Peyer's patch (tissue), 4 donors: ENCODE measurements at regions not wholly inside any gene's neighbourhood (a gene's known extent, or its start where the extent isn't known, plus 50 kb on each side); places are given as distances from the start of the nearest gene placed in this dataset.

Experiments used
- DNase-seq, 3 donors: peaks; one replicate each; pipeline ENCODE4 v3.0.0-alpha.2; 2017 to 2019
- H3K27ac ChIP-seq, 4 donors: fragments of 200-600 bp; sonication (generic); one replicate each; pipeline ENCODE4 v1.5.1; 2016 to 2019
- H3K27me3 ChIP-seq, 2 donors: fragments of 200-600 bp; sonication (generic); one replicate each; pipeline ENCODE4 v1.5.1; 2019
- H3K36me3 ChIP-seq, 3 donors: fragments of 200-600 bp; sonication (generic); one replicate each; pipeline ENCODE4 v1.5.1; 2016 to 2019
- H3K4me1 ChIP-seq, 4 donors: fragments of 200-600 bp; sonication (generic); one replicate each; pipeline ENCODE4 v1.5.1; 2016 to 2019
- H3K4me3 ChIP-seq, 4 donors: fragments of 200-600 bp; sonication (generic); 1 replicate in 3 of 4; 2 replicates in 1 of 4; pipeline ENCODE4 v1.5.1; 2016 to 2019; ENCODE audit warnings: mild to moderate bottlenecking in 1 of 4
- H3K9me3 ChIP-seq, 4 donors: fragments of 200-600 bp; sonication (generic); one replicate each; pipeline ENCODE4 v1.5.1; 2016 to 2019; ENCODE audit warnings: mild to moderate bottlenecking in 1 of 4
- POLR2A ChIP-seq, 2 donors: fragments of 450-650 bp; IDR thresholded peaks; one replicate each; pipeline ENCODE4 v1.5.1; 2017; ENCODE audit warnings: antibody characterized with exemption in 2 of 2, mild to moderate bottlenecking in 2 of 2, moderate library complexity in 2 of 2
- TF ChIP-seq, protein P1 (sequence below), 6 experiments: fragments of 450-650 bp in 4 of 6; fragments of 200-600 bp in 2 of 6; sonication (generic) in 1 of 6; IDR thresholded peaks; one replicate each; pipeline ENCODE4 v1.5.1; 2017 to 2019; ENCODE audit warnings: antibody characterized with exemption in 6 of 6, mild to moderate bottlenecking in 3 of 6, moderate library complexity in 1 of 6

DNA sequence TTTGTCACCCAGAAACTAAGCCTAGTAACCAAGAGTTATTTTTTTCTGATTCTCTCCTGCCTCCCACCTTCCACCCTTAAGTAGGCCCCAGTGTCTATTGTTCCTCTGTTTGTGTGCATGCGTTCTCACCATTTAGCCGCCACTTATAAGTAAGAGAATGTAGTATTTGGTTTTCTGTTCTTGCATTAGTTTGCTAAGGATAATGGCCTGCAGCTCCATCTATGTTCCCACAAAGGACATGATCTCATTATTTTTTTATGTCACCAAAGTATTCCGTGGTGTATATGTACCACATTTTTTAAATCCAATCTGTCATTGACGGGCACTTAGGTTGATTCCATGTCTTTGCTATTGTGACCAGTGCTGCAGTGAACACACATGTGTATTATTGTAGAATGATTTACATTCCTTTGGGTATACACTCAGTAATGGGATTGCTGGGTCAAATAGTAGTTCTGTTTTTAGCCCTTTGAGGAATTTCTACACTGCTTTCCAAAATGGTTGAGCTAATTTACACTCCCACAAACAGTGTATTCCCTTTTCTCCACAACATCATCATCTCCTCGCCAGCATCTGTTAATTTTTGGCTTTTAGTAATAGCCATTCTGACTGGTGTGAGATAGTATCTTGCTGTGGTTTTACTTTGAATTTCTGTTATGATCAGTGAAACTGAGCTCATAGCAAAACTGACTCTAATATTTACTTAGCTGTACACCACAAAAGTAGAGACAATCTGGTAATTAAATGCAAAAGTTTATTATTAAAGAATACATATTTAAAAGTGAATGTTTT, 660.1 kb upstream of the SLC8A1 start:
- no peaks in the 10 kb centered on the region for H3K9me3 ChIP-seq
- H3K36me3 ChIP-seq: no peaks in the 10 kb centered on the region
- no peak overlapping the region for H3K4me3 ChIP-seq
- H3K27ac ChIP-seq: no peak overlapping the region
- no peak for DNase-seq
- H3K4me1 ChIP-seq: no peaks in the 10 kb centered on the region
- no peaks in the 10 kb centered on the region for H3K27me3 ChIP-seq
- no peak for TF ChIP-seq POLR2A (IDR thresholded peaks at IDR 0.05)
- TF ChIP-seq, protein P1, sequence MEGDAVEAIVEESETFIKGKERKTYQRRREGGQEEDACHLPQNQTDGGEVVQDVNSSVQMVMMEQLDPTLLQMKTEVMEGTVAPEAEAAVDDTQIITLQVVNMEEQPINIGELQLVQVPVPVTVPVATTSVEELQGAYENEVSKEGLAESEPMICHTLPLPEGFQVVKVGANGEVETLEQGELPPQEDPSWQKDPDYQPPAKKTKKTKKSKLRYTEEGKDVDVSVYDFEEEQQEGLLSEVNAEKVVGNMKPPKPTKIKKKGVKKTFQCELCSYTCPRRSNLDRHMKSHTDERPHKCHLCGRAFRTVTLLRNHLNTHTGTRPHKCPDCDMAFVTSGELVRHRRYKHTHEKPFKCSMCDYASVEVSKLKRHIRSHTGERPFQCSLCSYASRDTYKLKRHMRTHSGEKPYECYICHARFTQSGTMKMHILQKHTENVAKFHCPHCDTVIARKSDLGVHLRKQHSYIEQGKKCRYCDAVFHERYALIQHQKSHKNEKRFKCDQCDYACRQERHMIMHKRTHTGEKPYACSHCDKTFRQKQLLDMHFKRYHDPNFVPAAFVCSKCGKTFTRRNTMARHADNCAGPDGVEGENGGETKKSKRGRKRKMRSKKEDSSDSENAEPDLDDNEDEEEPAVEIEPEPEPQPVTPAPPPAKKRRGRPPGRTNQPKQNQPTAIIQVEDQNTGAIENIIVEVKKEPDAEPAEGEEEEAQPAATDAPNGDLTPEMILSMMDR (IDR thresholded peaks at IDR 0.05): no peak

DNA sequence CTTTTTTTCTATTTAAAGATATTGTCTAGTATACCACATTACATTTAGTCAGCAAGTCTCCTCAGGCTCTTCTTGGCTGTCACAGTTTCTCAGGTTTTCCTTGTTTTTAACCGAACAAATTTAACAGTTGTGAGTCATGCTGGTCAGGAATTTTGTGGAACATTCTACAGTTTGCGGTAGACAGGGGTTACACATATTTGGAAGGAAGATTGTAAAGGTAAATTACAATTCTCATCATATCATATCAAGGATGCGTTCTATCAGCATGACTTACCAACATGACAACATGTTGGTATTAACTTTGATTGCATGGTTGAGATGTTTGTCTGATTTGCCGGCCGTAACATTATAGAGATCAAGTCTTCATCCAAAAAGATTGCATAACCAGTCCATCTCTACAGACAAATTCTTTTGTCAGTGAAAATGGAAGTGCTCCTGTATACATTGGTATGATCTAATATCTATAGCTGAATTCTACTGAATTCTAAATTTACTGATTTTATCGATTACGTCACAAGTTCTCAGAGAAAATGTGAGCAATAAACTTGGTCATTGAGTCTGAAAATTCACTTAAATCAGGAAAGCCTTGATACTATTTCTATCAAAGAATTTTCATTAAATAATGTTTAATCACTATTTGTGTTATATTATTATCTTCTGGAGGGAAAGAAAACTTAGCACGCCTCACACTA, 664.4 kb upstream of the SLC8A1 start:
- Histone ChIP-seq H3K27ac (no peak overlapping the region), H3K27me3 (no peaks in the 10 kb centered on the region), H3K36me3 (no peaks in the 10 kb centered on the region), H3K4me3 (no peak overlapping the region), H3K4me1 (no peaks in the 10 kb centered on the region), H3K9me3 (no peaks in the 10 kb centered on the region)
- no peak for TF ChIP-seq POLR2A (IDR thresholded peaks at IDR 0.05)
- TF ChIP-seq, protein P1 (IDR thresholded peaks at IDR 0.05): no peak
- DNase-seq: no peak

DNA sequence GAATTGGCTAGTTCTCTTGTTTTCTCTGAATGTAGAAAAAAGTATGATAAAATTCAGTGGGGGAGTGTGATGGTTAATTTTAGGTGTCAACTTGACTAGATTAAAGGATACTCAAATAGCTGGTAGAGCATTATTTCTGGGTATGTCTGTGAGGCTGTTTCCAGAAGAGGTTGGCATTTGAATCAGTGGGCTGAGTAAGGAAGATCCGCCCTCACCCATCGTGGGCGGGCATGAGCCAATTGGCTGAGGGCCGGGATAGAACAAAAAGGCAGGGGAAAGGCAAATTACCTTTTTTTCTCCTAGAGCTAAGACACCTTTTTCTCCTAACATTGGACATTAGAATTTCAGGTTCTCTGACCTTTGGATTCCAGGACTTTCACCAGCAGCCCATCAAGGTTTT, 667.6 kb upstream of the SLC8A1 start:
- no peak for DNase-seq
- no peak overlapping the region for H3K4me3 ChIP-seq
- no peak overlapping the region for H3K27ac ChIP-seq
- no peaks in the 10 kb centered on the region for H3K27me3 ChIP-seq
- H3K4me1 ChIP-seq: no peaks in the 10 kb centered on the region
- TF ChIP-seq POLR2A (IDR thresholded peaks at IDR 0.05): no peak
- TF ChIP-seq, protein P1 (IDR thresholded peaks at IDR 0.05): no peak
- no peaks in the 10 kb centered on the region for H3K9me3 ChIP-seq
- no peaks in the 10 kb centered on the region for H3K36me3 ChIP-seq

DNA sequence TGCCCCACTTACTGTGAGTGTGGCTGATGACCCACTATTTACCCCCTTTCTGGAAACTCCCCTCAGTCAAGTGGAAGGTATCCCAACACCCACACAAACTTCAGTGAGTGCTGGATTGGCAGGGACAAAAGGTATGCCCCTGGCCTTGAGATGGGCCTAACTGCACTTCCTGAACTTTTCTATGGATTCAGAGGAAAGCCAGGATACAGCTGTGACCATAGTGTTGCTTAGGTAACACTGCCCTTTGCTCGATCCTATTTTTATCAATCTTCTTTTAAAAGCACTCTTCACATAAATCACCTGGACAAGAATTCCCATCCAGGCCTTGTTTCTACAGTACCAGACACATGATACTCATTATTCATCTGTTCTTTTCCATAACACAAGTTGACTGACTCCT, 671.5 kb upstream of the SLC8A1 start:
- no peak for DNase-seq
- Histone ChIP-seq H3K27ac (no peak overlapping the region), H3K36me3 (no peaks in the 10 kb centered on the region), H3K4me3 (no peak overlapping the region), H3K4me1 (no peaks in the 10 kb centered on the region), H3K9me3 (no peaks in the 10 kb centered on the region), H3K27me3 (no peaks in the 10 kb centered on the region)
- TF ChIP-seq POLR2A (IDR thresholded peaks at IDR 0.05): no peak
- TF ChIP-seq, protein P1 (IDR thresholded peaks at IDR 0.05): no peak

DNA sequence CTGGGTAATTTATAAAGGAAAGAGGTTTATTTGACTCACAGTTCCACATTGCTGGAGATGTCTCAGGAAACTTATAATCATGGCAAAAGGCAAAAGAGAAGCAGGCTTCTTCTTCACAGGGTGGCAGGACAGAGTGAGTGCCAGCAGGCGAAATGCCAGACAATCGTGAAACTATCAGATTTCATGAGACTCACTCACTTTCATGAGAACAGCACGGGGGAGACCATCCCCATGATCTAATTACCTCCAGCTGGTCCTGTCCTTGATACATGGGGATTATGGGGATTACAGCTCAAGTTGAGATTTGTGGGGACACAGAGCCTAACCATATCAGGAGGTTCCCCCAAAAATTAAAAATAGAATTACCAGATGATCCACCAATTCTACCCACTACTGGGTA, 675.5 kb upstream of the SLC8A1 start:
- H3K4me3 ChIP-seq: no peak overlapping the region
- H3K27me3 ChIP-seq: no peaks in the 10 kb centered on the region
- H3K9me3 ChIP-seq: no peaks in the 10 kb centered on the region
- no peak for TF ChIP-seq POLR2A (IDR thresholded peaks at IDR 0.05)
- TF ChIP-seq, protein P1 (IDR thresholded peaks at IDR 0.05): no peak
- H3K27ac ChIP-seq: no peak overlapping the region
- no peaks in the 10 kb centered on the region for H3K36me3 ChIP-seq
- H3K4me1 ChIP-seq: no peaks in the 10 kb centered on the region
- DNase-seq: no peak
